CD14-positive monocyte (primary cell): ENCODE measurements at regions not wholly inside any gene's neighbourhood (a gene's known extent, or its start where the extent isn't known, plus 50 kb on each side); places are given as distances from the start of the nearest gene placed in this dataset.
A peak's percentile ranks its signal among the peaks of the same experiment; 100 is the strongest.

ENCODE experiments used
- DNase-seq, 3 donors: peaks; one replicate each; pipeline ENCODE4 v3.0.0-alpha.2; 2011 to 2022
- H2AFZ ChIP-seq: 2 replicates; pipeline ENCODE4 v1.6.0; 2012; ENCODE audit warnings: mild to moderate bottlenecking, low read depth, low read length, inconsistent platforms; ENCODE audit not compliant: insufficient read depth, poor library complexity, severe bottlenecking
- H3K27ac ChIP-seq, 2 donors: 1 replicate in 1 of 2; 2 replicates in 1 of 2; pipeline ENCODE4 v1.5.1; 2012 to 2013; ENCODE audit warnings: low read length in 2 of 2, control low read depth in 1 of 2, inconsistent platforms in 1 of 2, low read depth in 1 of 2, mild to moderate bottlenecking in 1 of 2
- H3K27me3 ChIP-seq, 2 donors: one replicate each; pipeline versions ENCODE4 v1.6.0 to v1.6.1; 2011 to 2013; ENCODE audit warnings: low read length in 2 of 2; ENCODE audit not compliant: control insufficient read depth in 2 of 2, insufficient read depth in 2 of 2
- H3K36me3 ChIP-seq, 2 donors: replicated peaks in 1 of 2; 1 replicate in 1 of 2; 2 replicates in 1 of 2; pipeline versions ENCODE4 v1.5.1 to v1.6.1; 2012 to 2013; ENCODE audit warnings: low read length in 2 of 2, control low read depth in 1 of 2, inconsistent platforms in 1 of 2, mild to moderate bottlenecking in 1 of 2; ENCODE audit not compliant: insufficient read depth in 2 of 2, control insufficient read depth in 1 of 2
- H3K4me1 ChIP-seq, 2 donors: 1 replicate in 1 of 2; 2 replicates in 1 of 2; pipeline versions ENCODE4 v1.5.1 to v1.6.1; 2012 to 2013; ENCODE audit warnings: low read length in 2 of 2, control low read depth in 1 of 2, inconsistent platforms in 1 of 2, mild to moderate bottlenecking in 1 of 2, moderate library complexity in 1 of 2; ENCODE audit not compliant: insufficient read depth in 2 of 2, control insufficient read depth in 1 of 2
- H3K4me2 ChIP-seq: replicated peaks from 2 replicates; pipeline ENCODE3; 2012; ENCODE audit warnings: low read length, moderate library complexity, mild to moderate bottlenecking; ENCODE audit not compliant: poor library complexity, severe bottlenecking; ENCODE audit errors: extremely low read depth
- H3K4me3 ChIP-seq, 3 experiments: fragments of 200-600 bp in 1 of 3; sonication (generic) in 1 of 3; replicated peaks in 1 of 3; 1 replicate in 2 of 3; 2 replicates in 1 of 3; pipeline ENCODE4 v1.5.1; 2011 to 2013; ENCODE audit warnings: low read length in 3 of 3, mild to moderate bottlenecking in 3 of 3, control low read depth in 2 of 3, low read depth in 2 of 3, inconsistent platforms in 1 of 3, moderate library complexity in 1 of 3
- H3K79me2 ChIP-seq: 2 replicates; pipeline ENCODE4 v1.6.0; 2012; ENCODE audit warnings: mild to moderate bottlenecking, control low read depth, inconsistent platforms, low read length, moderate library complexity; ENCODE audit not compliant: insufficient read depth
- H3K9ac ChIP-seq: 2 replicates; pipeline ENCODE4 v1.6.0; 2017; ENCODE audit warnings: low read length, mild to moderate bottlenecking; ENCODE audit not compliant: insufficient read depth, poor library complexity, severe bottlenecking
- H3K9me3 ChIP-seq, 2 donors: replicated peaks in 1 of 2; 1 replicate in 1 of 2; 2 replicates in 1 of 2; pipeline versions ENCODE4 v1.5.1 to v1.6.1; 2012 to 2013; ENCODE audit warnings: low read length in 2 of 2, control low read depth in 1 of 2; ENCODE audit not compliant: control insufficient read depth in 1 of 2, insufficient read depth in 1 of 2
- H4K20me1 ChIP-seq: 2 replicates; pipeline ENCODE4 v1.6.0; 2012; ENCODE audit warnings: mild to moderate bottlenecking, low read length, control low read depth, moderate library complexity; ENCODE audit not compliant: insufficient read depth
- H3K27ac Mint-ChIP-seq, 7 donors: one replicate each; pipeline ENCODE4 v1.8.0; 2020; ENCODE audit warnings: mild to moderate bottlenecking in 7 of 7, mixed read lengths in 7 of 7, moderate library complexity in 6 of 7, inconsistent platforms in 2 of 7
- H3K27me3 Mint-ChIP-seq, 3 donors: one replicate each; pipeline ENCODE4 v1.8.0; 2021 to 2022; ENCODE audit warnings: low read depth in 3 of 3, mild to moderate bottlenecking in 3 of 3, mixed read lengths in 3 of 3, moderate library complexity in 3 of 3, inconsistent platforms in 1 of 3
- H3K36me3 Mint-ChIP-seq, 2 donors: one replicate each; pipeline ENCODE4 v1.8.0; 2020; ENCODE audit warnings: mixed read lengths in 2 of 2, inconsistent platforms in 1 of 2, mild to moderate bottlenecking in 1 of 2
- H3K4me1 Mint-ChIP-seq: one replicate; pipeline ENCODE4 v1.8.0; 2020; ENCODE audit warnings: mild to moderate bottlenecking, mixed read lengths
- H3K4me3 Mint-ChIP-seq, 2 donors: one replicate each; pipeline ENCODE4 v1.8.0; 2020; ENCODE audit warnings: mild to moderate bottlenecking in 2 of 2, mixed read lengths in 2 of 2, moderate library complexity in 1 of 2
- H3K9me3 Mint-ChIP-seq, 7 donors: one replicate each; pipeline ENCODE4 v1.8.0; 2020 to 2022; ENCODE audit warnings: mixed read lengths in 7 of 7, mild to moderate bottlenecking in 6 of 7, moderate library complexity in 6 of 7, inconsistent platforms in 2 of 7
- CTCF ChIP-seq: fragments of 200-600 bp; IDR thresholded peaks from one replicate; pipeline ENCODE4 v1.8.0; 2022; ENCODE audit warnings: antibody characterized with exemption, mild to moderate bottlenecking
- WGBS: methylation state at CpG from one replicate; pipeline ENCODE4 v1.1.5; 2013; ENCODE audit warnings: missing lambda C conversion rate; ENCODE audit not compliant: insufficient coverage; 5-methylcytosine and 5-hydroxymethylcytosine counted together
- intact Hi-C, 2 donors: fragments of 100-400 bp; cut with micrococcal nuclease; formaldehyde crosslinking; loops; one replicate each; pipeline versions ENCODE4 v1.15.0 to v1.15.1; 2023

GRCh38 chr13:87893186-87893585 is 222.0 kb downstream of the SLITRK5 start:
- Mint-ChIP-seq H3K27me3 (peaks cover 0 to 1% (median 0%) of the 10 kb centered on the region in 3 donors), H3K9me3 (peaks cover 2 to 13% (median 4%) of the 10 kb centered on the region in 7 donors), H3K36me3 (no peaks in the 10 kb centered on the region), H3K4me3 (no peak overlapping the region), H3K27ac (no peak overlapping the region), H3K4me1 (peaks cover 8% of the 10 kb centered on the region)
- Histone ChIP-seq H3K4me3 (no peak overlapping the region), H3K79me2 (no peaks in the 10 kb centered on the region), H3K36me3 (no peaks in the 10 kb centered on the region), H3K27ac (no peak overlapping the region), H3K4me1 (peaks cover 0 to 4% of the 10 kb centered on the region in 2 donors), H3K9me3 (no peaks in the 10 kb centered on the region), H2AFZ (no peak overlapping the region), H3K27me3 (no peaks in the 10 kb centered on the region), H3K4me2 (no peak overlapping the region), H3K9ac (no peak overlapping the region), H4K20me1 (no peaks in the 10 kb centered on the region)
- no peak for DNase-seq
- intact Hi-C loops, result no loop called here
- no peak for TF ChIP-seq CTCF

GRCh38 chr13:87894059-87894458 is 222.9 kb downstream of the SLITRK5 start:
- intact Hi-C loops, result no loop called here
- H3K36me3 ChIP-seq, result no peaks in the 10 kb centered on the region
- H3K27me3 ChIP-seq, result no peaks in the 10 kb centered on the region
- H3K4me2 ChIP-seq, result no peak overlapping the region
- no peak overlapping the region for H3K4me3 Mint-ChIP-seq
- H3K27ac ChIP-seq, result no peak overlapping the region
- 0% methylated on average over 1 of the region's 2 CpGs for WGBS
- no peaks in the 10 kb centered on the region for H4K20me1 ChIP-seq
- no peak overlapping the region for H3K4me3 ChIP-seq
- H3K79me2 ChIP-seq, result no peaks in the 10 kb centered on the region
- peaks cover 0 to 4% of the 10 kb centered on the region in 2 donors for H3K4me1 ChIP-seq
- no peaks in the 10 kb centered on the region for H3K9me3 ChIP-seq
- peaks cover 8% of the 10 kb centered on the region for H3K4me1 Mint-ChIP-seq
- no peak overlapping the region for H2AFZ ChIP-seq
- no peak overlapping the region for H3K27ac Mint-ChIP-seq
- TF ChIP-seq CTCF, result no peak
- H3K36me3 Mint-ChIP-seq, result no peaks in the 10 kb centered on the region
- no peak overlapping the region for H3K9ac ChIP-seq
- peak in 1 of 3 donors; percentile 11 for DNase-seq
- peaks cover 2 to 12% (median 4%) of the 10 kb centered on the region in 7 donors for H3K9me3 Mint-ChIP-seq
- H3K27me3 Mint-ChIP-seq, result peaks cover 0 to 1% (median 0%) of the 10 kb centered on the region in 3 donors
